ENCODE measurements at regions not wholly inside any gene's neighbourhood (a gene's known extent, or its start where the extent isn't known, plus 50 kb on each side); places are given as distances from the start of the nearest gene placed in this dataset.

DNA sequence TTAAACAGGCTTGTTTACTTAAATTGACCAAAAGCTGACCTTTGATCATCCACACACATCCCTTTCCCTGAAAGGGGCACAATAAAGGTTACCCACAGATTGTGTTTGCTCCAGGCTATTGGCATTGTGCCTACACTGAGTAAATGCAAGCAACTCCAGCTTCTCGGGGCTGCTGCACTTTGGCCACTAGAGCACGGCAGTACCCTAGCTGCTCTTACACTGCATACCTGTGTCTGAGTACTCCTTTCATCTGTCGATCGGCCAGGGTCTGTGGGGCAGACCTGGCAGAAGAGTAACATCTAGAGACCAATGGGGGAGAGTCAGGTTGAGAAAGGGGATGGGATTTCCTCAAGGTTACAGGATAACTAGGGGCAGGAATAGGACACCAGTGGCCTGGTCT lies 281.9 kb upstream of the NMUR2 start:
- TF ChIP-seq EZH2 (IDR thresholded peaks at IDR 0.05; ENCODE audit: insufficient read depth, low read length), result no peak
- TF ChIP-seq, protein P1, sequence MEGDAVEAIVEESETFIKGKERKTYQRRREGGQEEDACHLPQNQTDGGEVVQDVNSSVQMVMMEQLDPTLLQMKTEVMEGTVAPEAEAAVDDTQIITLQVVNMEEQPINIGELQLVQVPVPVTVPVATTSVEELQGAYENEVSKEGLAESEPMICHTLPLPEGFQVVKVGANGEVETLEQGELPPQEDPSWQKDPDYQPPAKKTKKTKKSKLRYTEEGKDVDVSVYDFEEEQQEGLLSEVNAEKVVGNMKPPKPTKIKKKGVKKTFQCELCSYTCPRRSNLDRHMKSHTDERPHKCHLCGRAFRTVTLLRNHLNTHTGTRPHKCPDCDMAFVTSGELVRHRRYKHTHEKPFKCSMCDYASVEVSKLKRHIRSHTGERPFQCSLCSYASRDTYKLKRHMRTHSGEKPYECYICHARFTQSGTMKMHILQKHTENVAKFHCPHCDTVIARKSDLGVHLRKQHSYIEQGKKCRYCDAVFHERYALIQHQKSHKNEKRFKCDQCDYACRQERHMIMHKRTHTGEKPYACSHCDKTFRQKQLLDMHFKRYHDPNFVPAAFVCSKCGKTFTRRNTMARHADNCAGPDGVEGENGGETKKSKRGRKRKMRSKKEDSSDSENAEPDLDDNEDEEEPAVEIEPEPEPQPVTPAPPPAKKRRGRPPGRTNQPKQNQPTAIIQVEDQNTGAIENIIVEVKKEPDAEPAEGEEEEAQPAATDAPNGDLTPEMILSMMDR (IDR thresholded peaks at IDR 0.05; ENCODE audit: insufficient read depth, low read depth, low read length), result no peak
- no peaks in the 10 kb centered on the region for H3K36me3 Mint-ChIP-seq (ENCODE audit: low read depth, unreplicated experiment)

DNA sequence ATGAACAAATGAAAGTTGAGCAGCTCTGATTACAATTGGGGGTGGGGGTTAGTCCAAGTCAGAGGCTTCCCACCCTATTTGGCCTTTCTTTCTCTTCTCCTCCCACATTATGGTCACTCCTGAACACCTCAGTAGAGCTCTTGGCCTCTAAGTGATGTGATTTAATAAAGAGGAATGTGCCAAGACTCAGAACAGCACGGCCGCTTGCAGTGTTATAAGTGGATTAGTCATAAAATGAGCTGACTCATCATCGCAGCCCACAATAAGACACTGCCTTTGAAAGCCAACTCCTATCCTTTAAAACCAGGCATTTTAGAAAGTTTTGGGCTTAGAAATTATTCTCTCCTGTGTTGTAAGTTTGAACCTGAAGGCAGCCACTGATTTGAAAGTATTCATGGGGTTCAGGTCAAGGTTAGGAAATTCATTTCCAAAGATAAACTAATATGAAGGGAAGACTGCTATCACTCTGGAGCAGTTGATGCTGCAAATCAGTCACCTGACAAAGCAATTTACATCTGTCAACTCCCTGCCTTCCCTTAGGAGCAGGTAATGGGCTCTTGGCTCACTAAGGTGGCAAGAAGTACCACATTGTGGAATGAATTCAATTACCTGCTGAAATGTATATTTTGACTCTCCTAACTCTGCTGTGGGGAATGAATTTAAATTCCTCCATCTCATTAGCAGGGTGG lies 283.6 kb upstream of the NMUR2 start:
- H2AFZ ChIP-seq (ENCODE audit: low read depth, low read length), result no peak overlapping the region

More for the DNA sequence above, 281.9 kb upstream of the NMUR2 start:
- H3K36me3 ChIP-seq (ENCODE audit: insufficient read depth, low read length), result no peaks in the 10 kb centered on the region
- FAIRE-seq (no peak), DNase-seq (ENCODE audit: low read depth) (peak; percentile 34)
- no peak overlapping the region for H3K4me2 ChIP-seq (ENCODE audit: low read length)
- H2AFZ ChIP-seq (ENCODE audit: low read depth, low read length), result no peak overlapping the region
- H3K9me3 Mint-ChIP-seq (ENCODE audit: unreplicated experiment), result peaks cover 6% of the 10 kb centered on the region
- H3K4me3 ChIP-seq (ENCODE audit: insufficient read depth, low read depth, low read length), result no peak overlapping the region
- no peaks in the 10 kb centered on the region for H3K27me3 Mint-ChIP-seq (ENCODE audit: low read depth, unreplicated experiment)
- peaks cover 10% of the 10 kb centered on the region for H3K4me1 ChIP-seq (ENCODE audit: insufficient read depth, low read length)
- H4K20me1 ChIP-seq (ENCODE audit: insufficient read depth, low read length), result no peaks in the 10 kb centered on the region
- no peaks in the 10 kb centered on the region for H3K79me2 ChIP-seq (ENCODE audit: insufficient read depth, low read length)
- H3K27me3 ChIP-seq (ENCODE audit: insufficient read depth, low read length), result no peaks in the 10 kb centered on the region
- H3K4me3 Mint-ChIP-seq (ENCODE audit: unreplicated experiment), result no peak overlapping the region
- peaks cover 22% of the 10 kb centered on the region for H3K4me1 Mint-ChIP-seq (ENCODE audit: low read depth, unreplicated experiment)
- H3K27ac Mint-ChIP-seq (ENCODE audit: unreplicated experiment), result no peak overlapping the region
- no peak overlapping the region for H3K27ac ChIP-seq (ENCODE audit: low read depth, low read length)
- H3K9me3 ChIP-seq (ENCODE audit: insufficient read depth, low read depth, low read length), result peaks cover 7% of the 10 kb centered on the region
- no peak overlapping the region for H3K9ac ChIP-seq (ENCODE audit: low read length)

More for the DNA sequence above, 283.6 kb upstream of the NMUR2 start:
- H3K9me3 Mint-ChIP-seq (ENCODE audit: unreplicated experiment), result peaks cover 6% of the 10 kb centered on the region
- no peak overlapping the region for H3K4me3 Mint-ChIP-seq (ENCODE audit: unreplicated experiment)
- H3K27me3 Mint-ChIP-seq (ENCODE audit: low read depth, unreplicated experiment), result no peaks in the 10 kb centered on the region
- no peaks in the 10 kb centered on the region for H4K20me1 ChIP-seq (ENCODE audit: insufficient read depth, low read length)
- peak overlapping the region; percentile 96 for H3K27ac Mint-ChIP-seq (ENCODE audit: unreplicated experiment)
- no peak overlapping the region for H3K4me3 ChIP-seq (ENCODE audit: insufficient read depth, low read depth, low read length)
- H3K79me2 ChIP-seq (ENCODE audit: insufficient read depth, low read length), result no peaks in the 10 kb centered on the region
- H3K27me3 ChIP-seq (ENCODE audit: insufficient read depth, low read length), result no peaks in the 10 kb centered on the region
- peaks cover 10% of the 10 kb centered on the region for H3K4me1 ChIP-seq (ENCODE audit: insufficient read depth, low read length)
- DNase-seq (ENCODE audit: low read depth) (peak; percentile 99), FAIRE-seq (peak; percentile 93)
- no peaks in the 10 kb centered on the region for H3K36me3 ChIP-seq (ENCODE audit: insufficient read depth, low read length)
- no peak overlapping the region for H3K9ac ChIP-seq (ENCODE audit: low read length)
- TF ChIP-seq EZH2 (IDR thresholded peaks at IDR 0.05; ENCODE audit: insufficient read depth, low read length), result no peak
- TF ChIP-seq, protein P1 (IDR thresholded peaks at IDR 0.05; ENCODE audit: insufficient read depth, low read depth, low read length), result no peak
- H3K36me3 Mint-ChIP-seq (ENCODE audit: low read depth, unreplicated experiment), result no peaks in the 10 kb centered on the region
- peaks cover 7% of the 10 kb centered on the region for H3K9me3 ChIP-seq (ENCODE audit: insufficient read depth, low read depth, low read length)
- H3K27ac ChIP-seq (ENCODE audit: low read depth, low read length), result peak overlapping the region; percentile 4
- H3K4me2 ChIP-seq (ENCODE audit: low read length), result peak overlapping the region; percentile 63
- peaks cover 22% of the 10 kb centered on the region for H3K4me1 Mint-ChIP-seq (ENCODE audit: low read depth, unreplicated experiment)

Measured in astrocyte (in vitro differentiated cells and primary cell).